K562 (cell line): ENCODE measurements at regions not wholly inside any gene's neighbourhood (a gene's known extent, or its start where the extent isn't known, plus 50 kb on each side); places are given as distances from the start of the nearest gene placed in this dataset.

Experiments used
- ATAC-seq: fragments of 200-7000 bp; cut with Tn5 transposase; 3 replicates; pipeline ENCODE4 v1.9.1; 2020; ENCODE audit warnings: moderate library complexity
- BruUV-seq: library from RNA; stranded (reverse); fragments of 400-500 nt; replicated peaks from 2 replicates; lab custom pipeline; 2021; lab: Mats Ljungman, UMichigan
- CTCF ChIA-PET: fragments of 300-600 bp; formaldehyde crosslinking; extraction: SDS; loops from one replicate; lab custom pipeline; 2021; ENCODE audit warnings: low intra/inter-chr PET ratio; lab: Yijun Ruan, JAX
- POLR2A ChIA-PET: fragments of 300-600, 350-650 bp; sonication (Branson Sonifier 250); formaldehyde crosslinking; extraction: SDS; loops from one replicate; lab custom pipeline; 2021; ENCODE audit warnings: antibody characterized with exemption, inconsistent platforms; lab: Yijun Ruan, JAX
- DNase-seq, 4 experiments: peaks; one replicate each; pipeline versions ENCODE4 v3.0.0 to v3.0.0-alpha.2; 2011 to 2018; ENCODE audit warnings: low spot score in 3 of 4, mixed read lengths in 3 of 4; ENCODE audit errors: extremely low read depth in 1 of 4
- FAIRE-seq: peaks from 2 replicates; lab custom pipeline; 2011; peaks lifted over from hg19 to GRCh38; lab: Jason Lieb, UNC
- H2AFZ ChIP-seq: 2 replicates; pipeline ENCODE4 v1.6.0; 2011; ENCODE audit warnings: low read depth, low read length, control low read depth, inconsistent platforms
- H3K27ac ChIP-seq: fragments of 200-600 bp; 3 replicates; pipeline ENCODE4 v1.8.0; 2011; ENCODE audit warnings: low read depth, mild to moderate bottlenecking, control low read depth, inconsistent platforms, low read length, moderate library complexity, mixed read lengths; ENCODE audit errors: extremely low read depth
- H3K27me3 ChIP-seq, 2 experiments: fragments of 300-600 bp in 1 of 2; 2 replicates in 1 of 2; 3 replicates in 1 of 2; pipeline versions ENCODE4 v1.6.0 to v1.8.0; 2011; ENCODE audit warnings: inconsistent platforms in 2 of 2, low read length in 2 of 2, mild to moderate bottlenecking in 1 of 2, mixed read lengths in 1 of 2, moderate library complexity in 1 of 2; ENCODE audit not compliant: control insufficient read depth in 2 of 2, insufficient read depth in 2 of 2
- H3K36me3 ChIP-seq: fragments of 300-600 bp; 3 replicates; pipeline ENCODE4 v1.8.0; 2011; ENCODE audit warnings: mild to moderate bottlenecking, low read length, inconsistent platforms; ENCODE audit not compliant: control insufficient read depth, insufficient read depth
- H3K4me1 ChIP-seq, 2 experiments: fragments of 200-600 bp in 1 of 2; replicated peaks in 1 of 2; 2 replicates in 1 of 2; 3 replicates in 1 of 2; pipeline versions ENCODE4 v1.5.1 to v1.8.0; 2011; ENCODE audit warnings: inconsistent platforms in 2 of 2, low read length in 2 of 2, mild to moderate bottlenecking in 1 of 2, mixed read lengths in 1 of 2, moderate library complexity in 1 of 2; ENCODE audit not compliant: control insufficient read depth in 2 of 2, insufficient read depth in 2 of 2
- H3K4me2 ChIP-seq: 2 replicates; pipeline ENCODE4 v1.6.1; 2011; ENCODE audit warnings: low read length, control low read depth, inconsistent platforms, mixed read lengths; ENCODE audit not compliant: insufficient read depth
- H3K4me3 ChIP-seq: fragments of 200-600 bp; sonication (generic), shearing (Covaris generic); 2 replicates; pipeline ENCODE4 v1.5.1; 2016; ENCODE audit warnings: control low read depth, inconsistent platforms
- H3K79me2 ChIP-seq: fragments of 200-600 bp; 3 replicates; pipeline ENCODE4 v1.8.0; 2011; ENCODE audit warnings: low read length, inconsistent platforms; ENCODE audit not compliant: control insufficient read depth, insufficient read depth
- H3K9ac ChIP-seq, 2 experiments: 2 replicates each; pipeline versions ENCODE4 v1.6.0 to v1.6.1; 2011; ENCODE audit warnings: low read depth in 2 of 2, low read length in 2 of 2, control low read depth in 1 of 2, inconsistent platforms in 1 of 2, mild to moderate bottlenecking in 1 of 2, mixed read lengths in 1 of 2; ENCODE audit not compliant: insufficient read depth in 1 of 2
- H3K9me1 ChIP-seq: one replicate; pipeline ENCODE4 v1.6.0; 2011; ENCODE audit warnings: inconsistent platforms, mild to moderate bottlenecking, low read length, moderate library complexity; ENCODE audit not compliant: control insufficient read depth, insufficient read depth
- H3K9me3 ChIP-seq: replicated peaks from 2 replicates; pipeline ENCODE4 v1.5.1; 2011; ENCODE audit warnings: low read depth, low read length, inconsistent platforms; ENCODE audit not compliant: control insufficient read depth, insufficient read depth
- H4K20me1 ChIP-seq: replicated peaks from 2 replicates; pipeline ENCODE4 v1.6.1; 2011; ENCODE audit warnings: low read length, inconsistent platforms, mixed read lengths; ENCODE audit not compliant: control insufficient read depth, insufficient read depth
- CTBP1 ChIP-seq: fragments of 450-650 bp; IDR thresholded peaks from 2 replicates; pipeline ENCODE4 v1.6.1; 2016; ENCODE audit warnings: borderline replicate concordance
- EZH2 ChIP-seq: IDR thresholded peaks from 2 replicates; pipeline ENCODE4 v1.6.1; 2012; ENCODE audit warnings: low read depth, mild to moderate bottlenecking, inconsistent platforms, low read length, borderline replicate concordance
- FOXA1 ChIP-seq: fragments of 450-650 bp; IDR thresholded peaks from 2 replicates; pipeline ENCODE4 v1.6.1; 2016; ENCODE audit warnings: mild to moderate bottlenecking, borderline replicate concordance
- KAT2B ChIP-seq: IDR thresholded peaks from one replicate; pipeline ENCODE4 v1.6.1; 2012; ENCODE audit warnings: low read depth, mild to moderate bottlenecking, control low read depth, inconsistent platforms, low read length, moderate library complexity
- KLF10 ChIP-seq: fragments of 250-450 bp; sonication (Bioruptor Pico); IDR thresholded peaks from 2 replicates; pipeline ENCODE4 v1.6.1; 2021; ENCODE audit warnings: matching md5 sums
- L3MBTL2 ChIP-seq: fragments of 450-650 bp; IDR thresholded peaks from 2 replicates; pipeline ENCODE4 v1.6.1; 2016; ENCODE audit warnings: mild to moderate bottlenecking, moderate library complexity
- MIER1 ChIP-seq: fragments of 450-650 bp; IDR thresholded peaks from 2 replicates; pipeline ENCODE4 v1.6.1; 2016; ENCODE audit warnings: antibody characterized with exemption, mild to moderate bottlenecking, low read depth
- NFE2L1 ChIP-seq: fragments of 450-650 bp; IDR thresholded peaks from 2 replicates; pipeline ENCODE4 v1.6.1; 2016; ENCODE audit warnings: missing genetic modification characterization, low read depth, mild to moderate bottlenecking, missing compliant biosample characterization, moderate library complexity, borderline replicate concordance
- NR2C1 ChIP-seq, 2 experiments: fragments of 450-650 bp; IDR thresholded peaks; 2 replicates each; pipeline ENCODE4 v1.6.1; 2017; ENCODE audit warnings: mild to moderate bottlenecking in 2 of 2, antibody characterized with exemption in 1 of 2, inconsistent platforms in 1 of 2, missing compliant biosample characterization in 1 of 2, missing genetic modification characterization in 1 of 2
- ZNF239 ChIP-seq: fragments of 250-450 bp; sonication (Bioruptor Pico); IDR thresholded peaks from 2 replicates; pipeline ENCODE4 v1.4.0; 2020; ENCODE audit warnings: mild to moderate bottlenecking
- ZNF436 ChIP-seq: fragments of 250-450, 450-650 bp; sonication (Bioruptor Pico); formaldehyde crosslinking; IDR thresholded peaks from 2 replicates; pipeline ENCODE4 v1.7.0; 2020; ENCODE audit warnings: mild to moderate bottlenecking
- ZNF512 ChIP-seq: IDR thresholded peaks from 2 replicates; pipeline ENCODE4 v1.6.1; 2016; ENCODE audit warnings: missing genetic modification characterization, missing compliant biosample characterization
- ZNF76 ChIP-seq: fragments of 250-450 bp; sonication (Bioruptor Pico); IDR thresholded peaks from 2 replicates; pipeline ENCODE4 v1.4.0; 2020; ENCODE audit warnings: mild to moderate bottlenecking, moderate library complexity, borderline replicate concordance
- WGBS: fragments of 100-300 bp; shearing (Covaris generic); methylation state at CpG from one replicate; pipeline ENCODE4 v1.1.6; 2016; ENCODE audit warnings: low coverage, mixed read lengths; ENCODE audit not compliant: insufficient coverage; ENCODE audit errors: missing lambda C conversion rate; 5-methylcytosine and 5-hydroxymethylcytosine counted together
- in situ Hi-C: fragments of 300-500 bp; cut with MboI; formaldehyde crosslinking; loops from 4 replicates; pipeline ENCODE4 v1.15.0; 2018; ENCODE audit warnings: inconsistent platforms, mixed read lengths
- intact Hi-C: fragments of 100-400 bp; cut with micrococcal nuclease; formaldehyde crosslinking; loops from 2 replicates; pipeline ENCODE4 v1.14.2; 2022
- TF ChIP-seq, protein P1 (sequence below), 2 experiments: fragments of 450-650 bp in 1 of 2; sonication (generic) in 1 of 2; formaldehyde crosslinking in 1 of 2; IDR thresholded peaks; 2 replicates each; pipeline versions ENCODE4 v1.7.1 to v1.9.0; 2016 to 2022; ENCODE audit warnings: inconsistent platforms in 1 of 2, mild to moderate bottlenecking in 1 of 2, missing genetic modification reagents in 1 of 2

- H4K20me1 ChIP-seq: no peaks in the 10 kb centered on the region
- H3K4me2 ChIP-seq: no peak overlapping the region
- 0% methylated on average over 3 of the region's 5 CpGs for WGBS
- ATAC-seq (no peak), DNase-seq (no peak), FAIRE-seq (no peak)
- BruUV-seq: no TSS peak
- H3K9me3 ChIP-seq: no peaks in the 10 kb centered on the region
- H3K27ac ChIP-seq: no peak overlapping the region
- H3K27me3 ChIP-seq: no peaks in the 10 kb centered on the region
- H3K9ac ChIP-seq: no peak overlapping the region
- ChIA-PET CTCF (no interaction called here), POLR2A (interaction anchor here (0.7 kb wide), 1 partner anchor 365 kb away, joined by 3 read pairs; no protein-coding TSS in a partner anchor)
- no peaks in the 10 kb centered on the region for H3K9me1 ChIP-seq
- intact Hi-C loops: no loop called here
- no peak overlapping the region for H3K4me3 ChIP-seq
- no peaks in the 10 kb centered on the region for H3K36me3 ChIP-seq
- no peaks in the 10 kb centered on the region for H3K79me2 ChIP-seq
- H3K4me1 ChIP-seq: no peaks in the 10 kb centered on the region
- H2AFZ ChIP-seq: no peak overlapping the region
- in situ Hi-C loops: no loop called here
- TF ChIP-seq EZH2 (no peak), NR2C1 (IDR thresholded peaks at IDR 0.05) (no peak), NR2C1 (tag; IDR thresholded peaks at IDR 0.05) (no peak), MIER1 (no peak), ZNF436 (CRISPR knock-in tag) (no peak), ZNF239 (CRISPR knock-in tag) (no peak), FOXA1 (no peak), NFE2L1 (no peak), KLF10 (CRISPR knock-in tag) (no peak), CTBP1 (no peak), ZNF76 (CRISPR knock-in tag) (no peak), KAT2B (no peak), L3MBTL2 (no peak), ZNF512 (tag) (no peak)
- TF ChIP-seq, protein P1, sequence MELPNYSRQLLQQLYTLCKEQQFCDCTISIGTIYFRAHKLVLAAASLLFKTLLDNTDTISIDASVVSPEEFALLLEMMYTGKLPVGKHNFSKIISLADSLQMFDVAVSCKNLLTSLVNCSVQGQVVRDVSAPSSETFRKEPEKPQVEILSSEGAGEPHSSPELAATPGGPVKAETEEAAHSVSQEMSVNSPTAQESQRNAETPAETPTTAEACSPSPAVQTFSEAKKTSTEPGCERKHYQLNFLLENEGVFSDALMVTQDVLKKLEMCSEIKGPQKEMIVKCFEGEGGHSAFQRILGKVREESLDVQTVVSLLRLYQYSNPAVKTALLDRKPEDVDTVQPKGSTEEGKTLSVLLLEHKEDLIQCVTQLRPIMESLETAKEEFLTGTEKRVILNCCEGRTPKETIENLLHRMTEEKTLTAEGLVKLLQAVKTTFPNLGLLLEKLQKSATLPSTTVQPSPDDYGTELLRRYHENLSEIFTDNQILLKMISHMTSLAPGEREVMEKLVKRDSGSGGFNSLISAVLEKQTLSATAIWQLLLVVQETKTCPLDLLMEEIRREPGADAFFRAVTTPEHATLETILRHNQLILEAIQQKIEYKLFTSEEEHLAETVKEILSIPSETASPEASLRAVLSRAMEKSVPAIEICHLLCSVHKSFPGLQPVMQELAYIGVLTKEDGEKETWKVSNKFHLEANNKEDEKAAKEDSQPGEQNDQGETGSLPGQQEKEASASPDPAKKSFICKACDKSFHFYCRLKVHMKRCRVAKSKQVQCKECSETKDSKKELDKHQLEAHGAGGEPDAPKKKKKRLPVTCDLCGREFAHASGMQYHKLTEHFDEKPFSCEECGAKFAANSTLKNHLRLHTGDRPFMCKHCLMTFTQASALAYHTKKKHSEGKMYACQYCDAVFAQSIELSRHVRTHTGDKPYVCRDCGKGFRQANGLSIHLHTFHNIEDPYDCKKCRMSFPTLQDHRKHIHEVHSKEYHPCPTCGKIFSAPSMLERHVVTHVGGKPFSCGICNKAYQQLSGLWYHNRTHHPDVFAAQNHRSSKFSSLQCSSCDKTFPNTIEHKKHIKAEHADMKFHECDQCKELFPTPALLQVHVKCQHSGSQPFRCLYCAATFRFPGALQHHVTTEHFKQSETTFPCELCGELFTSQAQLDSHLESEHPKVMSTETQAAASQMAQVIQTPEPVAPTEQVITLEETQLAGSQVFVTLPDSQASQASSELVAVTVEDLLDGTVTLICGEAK (IDR thresholded peaks at IDR 0.05): no peak
- TF ChIP-seq, protein P1 (CRISPR knock-in tag; IDR thresholded peaks at IDR 0.05): no peak
Measured at GRCh38 chr13:53601113-53601512, 572.5 kb downstream of the OLFM4 start.
